ENCODE measurements at regions not wholly inside any gene's neighbourhood (a gene's known extent, or its start where the extent isn't known, plus 50 kb on each side); places are given as distances from the start of the nearest gene placed in this dataset.

DNA sequence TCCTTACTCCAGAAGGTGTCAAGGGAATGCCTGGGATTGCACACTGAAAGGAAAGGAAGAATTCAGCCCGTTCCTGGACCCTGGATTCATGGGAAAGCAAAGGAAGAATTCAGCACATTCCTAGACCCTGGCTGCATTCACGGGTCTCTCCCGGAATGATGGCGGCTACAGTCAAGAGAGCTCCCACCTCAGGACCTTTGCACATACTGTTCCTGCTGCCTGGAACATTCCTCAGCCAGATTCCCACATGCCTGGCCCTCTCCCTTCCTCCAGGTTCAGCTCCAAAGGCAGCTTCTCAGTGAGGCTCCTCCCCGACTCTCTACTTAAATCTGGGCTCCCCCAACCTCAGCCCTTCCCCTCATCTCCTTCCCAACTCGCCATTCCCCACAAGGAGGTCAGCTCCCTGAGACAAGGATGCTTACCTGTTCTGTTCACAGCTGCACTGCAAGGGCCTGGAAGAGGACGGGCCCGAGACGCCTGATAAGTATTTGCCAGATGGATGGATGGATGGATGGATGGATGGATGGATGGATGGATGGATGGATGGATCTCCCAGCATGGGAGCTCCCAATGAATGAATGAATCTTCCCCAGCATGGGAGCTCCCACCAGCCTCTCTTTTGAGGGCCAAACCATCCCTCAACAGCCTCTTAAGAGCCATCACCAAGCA is 77.4 kb downstream of the NCOR2 start:
- TF ChIP-seq, protein P1, sequence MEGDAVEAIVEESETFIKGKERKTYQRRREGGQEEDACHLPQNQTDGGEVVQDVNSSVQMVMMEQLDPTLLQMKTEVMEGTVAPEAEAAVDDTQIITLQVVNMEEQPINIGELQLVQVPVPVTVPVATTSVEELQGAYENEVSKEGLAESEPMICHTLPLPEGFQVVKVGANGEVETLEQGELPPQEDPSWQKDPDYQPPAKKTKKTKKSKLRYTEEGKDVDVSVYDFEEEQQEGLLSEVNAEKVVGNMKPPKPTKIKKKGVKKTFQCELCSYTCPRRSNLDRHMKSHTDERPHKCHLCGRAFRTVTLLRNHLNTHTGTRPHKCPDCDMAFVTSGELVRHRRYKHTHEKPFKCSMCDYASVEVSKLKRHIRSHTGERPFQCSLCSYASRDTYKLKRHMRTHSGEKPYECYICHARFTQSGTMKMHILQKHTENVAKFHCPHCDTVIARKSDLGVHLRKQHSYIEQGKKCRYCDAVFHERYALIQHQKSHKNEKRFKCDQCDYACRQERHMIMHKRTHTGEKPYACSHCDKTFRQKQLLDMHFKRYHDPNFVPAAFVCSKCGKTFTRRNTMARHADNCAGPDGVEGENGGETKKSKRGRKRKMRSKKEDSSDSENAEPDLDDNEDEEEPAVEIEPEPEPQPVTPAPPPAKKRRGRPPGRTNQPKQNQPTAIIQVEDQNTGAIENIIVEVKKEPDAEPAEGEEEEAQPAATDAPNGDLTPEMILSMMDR (IDR thresholded peaks at IDR 0.05): no peak
- no peak for TF ChIP-seq POLR2A (IDR thresholded peaks at IDR 0.05)
- 92 to 97% methylated on average over 9 of the region's 9 CpGs for WGBS, 2 donors

GRCh38 chr12:124489220-124489619 is 78.2 kb downstream of the NCOR2 start:
- 74% methylated on average over 6 of the region's 6 CpGs for WGBS, 2 donors
- Histone ChIP-seq H3K27me3 (no peaks in the 10 kb centered on the region), H3K27ac (no peak overlapping the region), H3K9me3 (no peaks in the 10 kb centered on the region), H3K36me3 (peaks cover 2 to 17% of the 10 kb centered on the region in 2 donors), H3K4me3 (replicated peaks in 1 of 3) (no peak overlapping the region), H3K4me1 (peaks cover 0 to 10% of the 10 kb centered on the region in 2 donors)
- no peak for DNase-seq
- intact Hi-C loops (cut with DNase I): loop anchor here (10.0 kb wide), 1 partner anchor 276 kb away; no protein-coding TSS in a partner anchor
- no peak for TF ChIP-seq POLR2A (IDR thresholded peaks at IDR 0.05)
- TF ChIP-seq, protein P1 (IDR thresholded peaks at IDR 0.05): no peak

More for the DNA sequence above, 77.4 kb downstream of the NCOR2 start:
- DNase-seq: no peak
- peaks cover 0 to 10% of the 10 kb centered on the region in 2 donors for H3K4me1 ChIP-seq
- no peaks in the 10 kb centered on the region for H3K27me3 ChIP-seq
- H3K9me3 ChIP-seq: no peaks in the 10 kb centered on the region
- intact Hi-C loops (cut with DNase I): loop anchor here (10.0 kb wide), 1 partner anchor 275 kb away; no protein-coding TSS in a partner anchor
- H3K4me3 ChIP-seq (replicated peaks in 1 of 3): no peak overlapping the region
- no peak overlapping the region for H3K27ac ChIP-seq
- H3K36me3 ChIP-seq: peaks cover 10 to 19% of the 10 kb centered on the region in 2 donors

DNA sequence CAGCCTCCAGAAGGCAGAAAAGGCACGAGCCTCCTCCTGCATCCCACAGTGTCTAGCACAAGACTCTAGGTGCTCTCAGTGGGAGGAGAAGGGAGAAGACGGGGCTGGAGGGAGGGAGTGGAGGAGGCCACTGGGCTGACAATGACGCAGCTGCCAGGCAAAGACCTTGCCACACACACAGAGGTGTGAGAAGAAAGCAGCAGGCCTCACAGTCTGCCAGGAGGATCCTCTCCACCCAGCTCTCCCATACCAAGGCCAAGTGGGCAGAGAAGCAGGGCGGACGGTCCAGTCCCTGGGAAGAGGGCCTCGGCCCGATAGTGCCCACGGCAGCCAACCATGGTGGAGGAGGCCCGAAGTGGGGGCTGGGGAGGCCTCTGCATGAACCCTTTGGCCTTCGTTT is 78.9 kb downstream of the NCOR2 start:
- no peaks in the 10 kb centered on the region for H3K9me3 ChIP-seq
- peaks cover 0 to 10% of the 10 kb centered on the region in 2 donors for H3K4me1 ChIP-seq
- TF ChIP-seq POLR2A (IDR thresholded peaks at IDR 0.05): no peak
- TF ChIP-seq, protein P1 (IDR thresholded peaks at IDR 0.05): no peak
- intact Hi-C loops (cut with DNase I): loop anchor here (10.0 kb wide), 1 partner anchor 276 kb away; no protein-coding TSS in a partner anchor
- no peak for DNase-seq
- H3K27me3 ChIP-seq: no peaks in the 10 kb centered on the region
- 90% methylated on average over 10 of the region's 10 CpGs for WGBS, 2 donors
- H3K27ac ChIP-seq: no peak overlapping the region
- peaks cover 0 to 17% of the 10 kb centered on the region in 2 donors for H3K36me3 ChIP-seq
- no peak overlapping the region for H3K4me3 ChIP-seq (replicated peaks in 1 of 3)

GRCh38 chr12:124487834-124488165 is 79.6 kb downstream of the NCOR2 start:
- H3K36me3 ChIP-seq: peaks cover 3 to 25% of the 10 kb centered on the region in 2 donors

More at GRCh38 chr12:124487834-124488165, 79.6 kb downstream of the NCOR2 start:
- WGBS, 2 donors: 94% methylated on average over 3 of the region's 3 CpGs
- no peaks in the 10 kb centered on the region for H3K9me3 ChIP-seq
- no peak overlapping the region for H3K4me3 ChIP-seq (replicated peaks in 1 of 3)
- no peak for DNase-seq
- TF ChIP-seq, protein P1 (IDR thresholded peaks at IDR 0.05): no peak
- TF ChIP-seq POLR2A (IDR thresholded peaks at IDR 0.05): no peak
- no peaks in the 10 kb centered on the region for H3K27me3 ChIP-seq
- peaks cover 0 to 10% of the 10 kb centered on the region in 2 donors for H3K4me1 ChIP-seq
- intact Hi-C loops (cut with DNase I): loop anchor here (10.0 kb wide), 1 partner anchor 277 kb away; no protein-coding TSS in a partner anchor
- no peak overlapping the region for H3K27ac ChIP-seq

Data from thyroid gland (tissue), 4 donors.